ENCODE measurements at regions not wholly inside any gene's neighbourhood (a gene's known extent, or its start where the extent isn't known, plus 50 kb on each side); places are given as distances from the start of the nearest gene placed in this dataset.

- H3K4me3 ChIP-seq (ENCODE audit: insufficient read depth, low read depth, low read length), result no peak overlapping the region
- no peak overlapping the region for H2AFZ ChIP-seq (ENCODE audit: low read depth, low read length)
- no peaks in the 10 kb centered on the region for H3K36me3 ChIP-seq (ENCODE audit: insufficient read depth, low read length)
- H3K27me3 ChIP-seq (ENCODE audit: insufficient read depth, low read length), result no peaks in the 10 kb centered on the region
- DNase-seq (ENCODE audit: low read depth) (no peak), FAIRE-seq (no peak)
- H3K27ac ChIP-seq (ENCODE audit: low read depth, low read length), result no peak overlapping the region
- H3K4me3 Mint-ChIP-seq (ENCODE audit: unreplicated experiment), result no peak overlapping the region
- no peaks in the 10 kb centered on the region for H3K4me1 ChIP-seq (ENCODE audit: insufficient read depth, low read length)
- H3K79me2 ChIP-seq (ENCODE audit: insufficient read depth, low read length), result no peaks in the 10 kb centered on the region
- no peak overlapping the region for H3K4me2 ChIP-seq (ENCODE audit: low read length)
- peaks cover 11% of the 10 kb centered on the region for H3K9me3 Mint-ChIP-seq (ENCODE audit: unreplicated experiment)
- peaks cover 8% of the 10 kb centered on the region for H3K9me3 ChIP-seq (ENCODE audit: insufficient read depth, low read depth, low read length)
- TF ChIP-seq CTCF (IDR thresholded peaks at IDR 0.05; ENCODE audit: insufficient read depth, low read depth, low read length), result no peak
- no peak for TF ChIP-seq EZH2 (IDR thresholded peaks at IDR 0.05; ENCODE audit: insufficient read depth, low read length)
- no peak overlapping the region for H3K9ac ChIP-seq (ENCODE audit: low read length)
- no peak overlapping the region for H3K27ac Mint-ChIP-seq (ENCODE audit: unreplicated experiment)
- no peaks in the 10 kb centered on the region for H3K36me3 Mint-ChIP-seq (ENCODE audit: low read depth, unreplicated experiment)
- no peaks in the 10 kb centered on the region for H3K27me3 Mint-ChIP-seq (ENCODE audit: low read depth, unreplicated experiment)
- H3K4me1 Mint-ChIP-seq (ENCODE audit: low read depth, unreplicated experiment), result peaks cover 8% of the 10 kb centered on the region
- H4K20me1 ChIP-seq (ENCODE audit: insufficient read depth, low read length), result no peaks in the 10 kb centered on the region
Measured at GRCh38 chr21:27515676-27516075, 548.8 kb upstream of the ADAMTS5 start.

- DNase-seq (ENCODE audit: low read depth), result no peak
- Histone ChIP-seq H3K9me3 (ENCODE audit: insufficient read depth, low read depth, low read length) (peaks cover 8% of the 10 kb centered on the region), H3K9ac (ENCODE audit: low read length) (no peak overlapping the region), H3K4me3 (ENCODE audit: insufficient read depth, low read depth, low read length) (no peak overlapping the region), H3K4me2 (ENCODE audit: low read length) (no peak overlapping the region), H4K20me1 (ENCODE audit: insufficient read depth, low read length) (no peaks in the 10 kb centered on the region), H3K79me2 (ENCODE audit: insufficient read depth, low read length) (no peaks in the 10 kb centered on the region), H3K36me3 (ENCODE audit: insufficient read depth, low read length) (no peaks in the 10 kb centered on the region), H2AFZ (ENCODE audit: low read depth, low read length) (no peak overlapping the region), H3K4me1 (ENCODE audit: insufficient read depth, low read length) (no peaks in the 10 kb centered on the region), H3K27ac (ENCODE audit: low read depth, low read length) (no peak overlapping the region), H3K27me3 (ENCODE audit: insufficient read depth, low read length) (no peaks in the 10 kb centered on the region)
- FAIRE-seq, result no peak
- H3K27ac Mint-ChIP-seq (ENCODE audit: unreplicated experiment), result no peak overlapping the region
- H3K36me3 Mint-ChIP-seq (ENCODE audit: low read depth, unreplicated experiment), result no peaks in the 10 kb centered on the region
- TF ChIP-seq CTCF (IDR thresholded peaks at IDR 0.05; ENCODE audit: insufficient read depth, low read depth, low read length) (no peak), EZH2 (IDR thresholded peaks at IDR 0.05; ENCODE audit: insufficient read depth, low read length) (no peak)
- H3K27me3 Mint-ChIP-seq (ENCODE audit: low read depth, unreplicated experiment), result no peaks in the 10 kb centered on the region
- peaks cover 9% of the 10 kb centered on the region for H3K9me3 Mint-ChIP-seq (ENCODE audit: unreplicated experiment)
- H3K4me3 Mint-ChIP-seq (ENCODE audit: unreplicated experiment), result no peak overlapping the region
- peaks cover 3% of the 10 kb centered on the region for H3K4me1 Mint-ChIP-seq (ENCODE audit: low read depth, unreplicated experiment)
Measured at GRCh38 chr21:27513825-27514224, 546.9 kb upstream of the ADAMTS5 start.

DNA sequence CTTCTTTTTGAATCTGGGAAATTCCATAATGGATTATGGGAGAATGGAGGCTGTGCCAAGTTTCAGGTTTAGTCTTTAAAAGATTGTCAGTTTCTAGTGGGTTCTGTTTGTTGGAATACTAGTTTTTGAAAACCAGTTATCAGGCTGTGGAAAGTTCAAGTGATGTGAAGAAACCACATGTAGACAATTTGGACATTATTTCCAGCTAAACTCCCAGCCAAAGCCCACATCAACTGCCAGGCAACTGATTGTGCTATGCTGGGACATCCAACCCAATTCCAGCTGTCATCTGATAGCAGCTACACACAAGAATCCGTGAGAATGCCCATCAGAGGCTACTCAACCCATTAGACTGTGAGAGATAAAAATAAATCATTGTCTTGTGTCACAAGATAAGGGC lies 546.1 kb upstream of the ADAMTS5 start:
- H3K27ac ChIP-seq (ENCODE audit: low read depth, low read length), result no peak overlapping the region
- H3K79me2 ChIP-seq (ENCODE audit: insufficient read depth, low read length), result no peaks in the 10 kb centered on the region
- H3K4me2 ChIP-seq (ENCODE audit: low read length), result no peak overlapping the region
- no peaks in the 10 kb centered on the region for H3K4me1 ChIP-seq (ENCODE audit: insufficient read depth, low read length)
- no peak overlapping the region for H2AFZ ChIP-seq (ENCODE audit: low read depth, low read length)
- DNase-seq (ENCODE audit: low read depth), result peak; percentile 49
- peaks cover 6% of the 10 kb centered on the region for H3K9me3 Mint-ChIP-seq (ENCODE audit: unreplicated experiment)
- H3K27me3 Mint-ChIP-seq (ENCODE audit: low read depth, unreplicated experiment), result no peaks in the 10 kb centered on the region
- no peak overlapping the region for H3K4me3 Mint-ChIP-seq (ENCODE audit: unreplicated experiment)
- H3K27me3 ChIP-seq (ENCODE audit: insufficient read depth, low read length), result no peaks in the 10 kb centered on the region
- no peaks in the 10 kb centered on the region for H4K20me1 ChIP-seq (ENCODE audit: insufficient read depth, low read length)
- H3K4me1 Mint-ChIP-seq (ENCODE audit: low read depth, unreplicated experiment), result peaks cover 5% of the 10 kb centered on the region
- H3K27ac Mint-ChIP-seq (ENCODE audit: unreplicated experiment), result no peak overlapping the region
- H3K4me3 ChIP-seq (ENCODE audit: insufficient read depth, low read depth, low read length), result no peak overlapping the region
- H3K36me3 Mint-ChIP-seq (ENCODE audit: low read depth, unreplicated experiment), result no peaks in the 10 kb centered on the region
- no peak for FAIRE-seq
- H3K36me3 ChIP-seq (ENCODE audit: insufficient read depth, low read length), result no peaks in the 10 kb centered on the region
- peaks cover 8% of the 10 kb centered on the region for H3K9me3 ChIP-seq (ENCODE audit: insufficient read depth, low read depth, low read length)
- no peak overlapping the region for H3K9ac ChIP-seq (ENCODE audit: low read length)
- TF ChIP-seq CTCF (IDR thresholded peaks at IDR 0.05; ENCODE audit: insufficient read depth, low read depth, low read length), result no peak
- TF ChIP-seq EZH2 (IDR thresholded peaks at IDR 0.05; ENCODE audit: insufficient read depth, low read length), result no peak
